ENCODE measurements at regions not wholly inside any gene's neighbourhood (a gene's known extent, or its start where the extent isn't known, plus 50 kb on each side); places are given as distances from the start of the nearest gene placed in this dataset.

DNA sequence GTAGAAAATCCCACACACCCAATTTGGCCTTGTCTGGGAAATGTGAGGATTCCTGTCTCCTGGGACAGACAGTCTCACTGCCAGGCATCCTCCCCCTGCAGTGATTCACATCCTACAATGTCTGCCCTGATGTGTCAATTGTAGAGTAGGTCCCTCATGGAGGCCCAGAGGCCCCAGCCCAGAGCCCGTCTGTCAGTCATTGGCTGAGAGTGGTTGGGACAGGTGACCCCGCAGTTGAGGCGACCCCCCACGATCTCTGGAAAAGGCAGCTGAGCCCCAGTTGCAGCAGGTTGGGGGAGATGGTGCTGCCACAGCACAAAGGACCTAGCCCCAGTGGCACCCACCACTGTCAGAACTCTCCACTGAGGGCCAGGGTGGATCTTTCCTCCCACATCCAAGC is 84.3 kb upstream of the INSIG1 start:
- Mint-ChIP-seq H3K27me3 (ENCODE audit: insufficient read depth) (peaks cover 3% of the 10 kb centered on the region), H3K4me3 (peak overlapping the region; percentile 84; the same call in 1 of the 2 replicates), H3K9me3 (no peaks in the 10 kb centered on the region), H3K36me3 (ENCODE audit: low read depth) (no peaks in the 10 kb centered on the region), H3K27ac (peak overlapping the region; percentile 78), H3K4me1 (ENCODE audit: low read depth) (peaks cover 41% of the 10 kb centered on the region)
- TF ChIP-seq, protein P1, sequence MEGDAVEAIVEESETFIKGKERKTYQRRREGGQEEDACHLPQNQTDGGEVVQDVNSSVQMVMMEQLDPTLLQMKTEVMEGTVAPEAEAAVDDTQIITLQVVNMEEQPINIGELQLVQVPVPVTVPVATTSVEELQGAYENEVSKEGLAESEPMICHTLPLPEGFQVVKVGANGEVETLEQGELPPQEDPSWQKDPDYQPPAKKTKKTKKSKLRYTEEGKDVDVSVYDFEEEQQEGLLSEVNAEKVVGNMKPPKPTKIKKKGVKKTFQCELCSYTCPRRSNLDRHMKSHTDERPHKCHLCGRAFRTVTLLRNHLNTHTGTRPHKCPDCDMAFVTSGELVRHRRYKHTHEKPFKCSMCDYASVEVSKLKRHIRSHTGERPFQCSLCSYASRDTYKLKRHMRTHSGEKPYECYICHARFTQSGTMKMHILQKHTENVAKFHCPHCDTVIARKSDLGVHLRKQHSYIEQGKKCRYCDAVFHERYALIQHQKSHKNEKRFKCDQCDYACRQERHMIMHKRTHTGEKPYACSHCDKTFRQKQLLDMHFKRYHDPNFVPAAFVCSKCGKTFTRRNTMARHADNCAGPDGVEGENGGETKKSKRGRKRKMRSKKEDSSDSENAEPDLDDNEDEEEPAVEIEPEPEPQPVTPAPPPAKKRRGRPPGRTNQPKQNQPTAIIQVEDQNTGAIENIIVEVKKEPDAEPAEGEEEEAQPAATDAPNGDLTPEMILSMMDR (IDR thresholded peaks at IDR 0.05) = no peak
- peak; percentile 38 for DNase-seq

DNA sequence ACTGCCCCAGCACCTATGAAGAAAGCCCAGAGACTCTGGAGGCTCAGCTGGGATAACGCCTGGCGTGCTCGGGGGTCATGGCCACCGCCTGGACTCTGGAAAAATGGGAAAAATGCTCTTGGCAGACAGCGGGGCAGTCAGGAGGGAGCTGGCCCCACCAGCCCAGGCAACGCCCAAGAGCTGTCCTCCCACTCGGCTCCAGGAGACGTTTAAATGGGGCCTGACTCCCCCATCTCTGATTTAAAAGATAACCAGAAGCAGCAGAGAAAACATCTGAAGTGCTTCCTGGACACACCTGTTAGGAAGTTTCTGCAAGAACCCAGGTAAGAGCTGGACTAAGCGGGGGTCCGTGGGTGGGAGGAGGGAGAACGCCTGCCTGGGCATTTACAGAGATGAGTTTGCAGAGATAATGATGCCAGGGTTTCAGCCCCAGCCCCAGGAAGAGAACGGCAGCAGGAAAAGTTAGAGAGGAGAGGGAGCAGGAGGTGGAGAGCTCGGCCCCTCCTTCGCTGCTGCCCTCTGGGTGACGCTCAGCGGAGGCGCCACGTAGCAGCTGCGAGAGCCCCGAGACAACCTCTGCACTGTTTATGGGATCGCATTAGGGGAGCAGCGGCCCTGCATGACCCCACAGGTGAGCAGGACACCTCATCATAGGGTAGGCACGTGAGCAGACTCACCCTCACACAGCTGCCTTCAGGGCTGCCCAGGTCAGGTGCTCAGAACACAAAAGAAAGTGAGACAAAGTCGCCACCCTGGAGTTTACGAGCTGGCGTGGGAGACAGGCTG is 83.5 kb upstream of the INSIG1 start:
- H3K27me3 Mint-ChIP-seq (ENCODE audit: insufficient read depth) = peaks cover 2% of the 10 kb centered on the region
- peak overlapping the region; percentile 84 for H3K4me3 Mint-ChIP-seq
- DNase-seq = no peak
- H3K27ac Mint-ChIP-seq = peak overlapping the region; percentile 78
- H3K4me1 Mint-ChIP-seq (ENCODE audit: low read depth) = peaks cover 34% of the 10 kb centered on the region
- no peaks in the 10 kb centered on the region for H3K9me3 Mint-ChIP-seq
- no peaks in the 10 kb centered on the region for H3K36me3 Mint-ChIP-seq (ENCODE audit: low read depth)
- TF ChIP-seq, protein P1 (IDR thresholded peaks at IDR 0.05) = no peak

DNA sequence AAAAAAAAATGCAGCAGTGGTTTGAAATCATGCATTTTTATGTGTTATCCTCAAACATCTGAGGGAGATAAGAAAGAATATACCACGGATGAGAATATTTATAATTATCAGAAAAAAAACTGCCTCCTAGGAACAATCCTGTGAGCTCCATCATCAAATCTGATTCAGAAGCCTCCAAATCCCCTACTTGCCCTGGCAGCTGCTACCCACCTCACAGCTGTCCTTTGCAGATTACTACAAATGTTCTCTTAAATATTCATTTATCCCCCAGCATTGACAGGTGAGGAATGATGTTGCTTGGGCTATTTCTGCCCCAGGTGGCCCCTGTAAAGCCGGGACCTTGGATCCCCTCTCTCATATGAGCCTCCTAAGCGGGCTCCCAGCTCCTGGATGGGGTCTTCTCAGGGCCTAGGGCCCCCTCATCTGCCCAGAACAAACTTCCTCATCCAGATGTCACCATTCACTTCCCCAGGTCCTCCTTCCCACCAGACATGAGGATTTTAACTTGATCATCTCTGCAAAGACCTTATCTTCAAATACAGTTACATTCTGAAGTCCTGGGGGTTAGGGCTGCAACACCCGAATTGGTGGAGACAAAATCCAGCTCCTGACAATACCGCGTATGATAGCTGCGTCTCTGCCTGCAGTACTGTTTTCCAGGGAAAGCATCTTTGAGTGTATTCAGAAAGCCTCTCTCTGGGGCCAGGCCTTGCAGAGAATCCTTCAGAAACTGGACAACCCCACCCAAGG is 81.9 kb upstream of the INSIG1 start:
- H3K36me3 Mint-ChIP-seq (ENCODE audit: low read depth) = no peaks in the 10 kb centered on the region
- TF ChIP-seq, protein P1 (IDR thresholded peaks at IDR 0.05) = no peak
- H3K27me3 Mint-ChIP-seq (ENCODE audit: insufficient read depth) = peaks cover 2% of the 10 kb centered on the region
- H3K4me1 Mint-ChIP-seq (ENCODE audit: low read depth) = peaks cover 28% of the 10 kb centered on the region
- H3K9me3 Mint-ChIP-seq = no peaks in the 10 kb centered on the region
- no peak for DNase-seq
- no peak overlapping the region for H3K4me3 Mint-ChIP-seq
- no peak overlapping the region for H3K27ac Mint-ChIP-seq

DNA sequence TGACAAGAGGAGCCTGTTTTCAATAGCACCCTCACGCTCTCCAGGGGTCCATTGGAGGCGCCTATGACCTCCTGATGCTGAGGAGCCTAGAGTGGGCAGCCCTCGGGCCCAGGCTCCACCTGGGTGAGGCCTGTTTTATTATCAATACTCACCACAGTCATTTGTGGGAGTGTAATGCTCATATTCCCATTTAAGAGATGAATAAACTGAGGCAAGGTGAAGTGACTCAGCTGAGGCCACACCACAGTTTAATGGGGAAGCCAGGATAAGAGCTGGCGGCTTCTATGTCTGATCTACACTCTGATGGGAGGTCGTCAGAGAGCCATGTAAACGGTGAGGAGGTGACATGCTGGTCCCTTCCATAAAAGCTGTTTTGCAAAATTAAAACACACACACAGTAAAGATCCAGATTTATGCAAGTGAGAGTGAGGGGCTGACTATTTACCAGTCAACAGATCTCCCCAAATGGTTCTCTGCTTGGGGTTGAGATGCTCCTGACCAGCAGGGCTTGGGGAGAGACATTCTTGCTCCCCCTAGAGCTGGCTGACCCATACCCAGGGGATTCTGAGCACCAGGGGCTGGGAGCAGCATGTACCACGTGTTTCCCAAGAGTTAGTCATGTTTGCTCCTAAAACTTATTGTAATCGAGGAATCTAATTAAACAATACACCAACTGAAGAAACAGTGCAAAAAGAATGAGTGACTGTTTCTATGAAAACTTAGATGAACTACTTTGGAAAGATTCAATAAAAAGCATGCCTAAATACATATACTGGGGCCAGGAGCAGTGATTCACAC is 81.0 kb upstream of the INSIG1 start:
- DNase-seq = peak; percentile 4
- Mint-ChIP-seq H3K27ac (no peak overlapping the region), H3K36me3 (ENCODE audit: low read depth) (no peaks in the 10 kb centered on the region), H3K9me3 (no peaks in the 10 kb centered on the region), H3K27me3 (ENCODE audit: insufficient read depth) (peaks cover 2% of the 10 kb centered on the region), H3K4me3 (no peak overlapping the region), H3K4me1 (ENCODE audit: low read depth) (peaks cover 28% of the 10 kb centered on the region)
- TF ChIP-seq, protein P1 (IDR thresholded peaks at IDR 0.05) = peak; percentile 45

DNA sequence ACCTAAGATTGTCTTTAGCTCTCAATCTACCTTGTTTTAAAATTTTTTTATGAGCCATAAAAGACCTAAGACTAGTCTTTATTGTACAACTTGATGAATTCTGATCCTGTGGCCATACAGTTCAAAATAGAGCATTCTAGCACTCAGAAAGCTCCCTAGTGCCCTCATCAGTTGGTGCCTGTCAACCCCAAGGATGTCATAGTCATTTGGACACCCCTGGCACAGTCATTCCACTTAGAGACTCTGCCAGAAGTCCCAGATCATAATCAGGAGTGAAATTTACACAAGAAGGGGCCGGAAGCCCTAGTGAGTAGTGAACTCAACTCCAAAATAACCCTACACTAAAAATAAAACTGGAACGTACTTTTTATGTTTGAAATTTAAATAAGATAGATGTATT is 80.0 kb upstream of the INSIG1 start:
- H3K4me1 Mint-ChIP-seq (ENCODE audit: low read depth) = peaks cover 34% of the 10 kb centered on the region
- TF ChIP-seq, protein P1 (IDR thresholded peaks at IDR 0.05) = no peak
- no peak overlapping the region for H3K4me3 Mint-ChIP-seq
- no peak overlapping the region for H3K27ac Mint-ChIP-seq
- peaks cover 2% of the 10 kb centered on the region for H3K27me3 Mint-ChIP-seq (ENCODE audit: insufficient read depth)
- no peaks in the 10 kb centered on the region for H3K9me3 Mint-ChIP-seq
- no peaks in the 10 kb centered on the region for H3K36me3 Mint-ChIP-seq (ENCODE audit: low read depth)
- no peak for DNase-seq
